ENCODE measurements at regions not wholly inside any gene's neighbourhood (a gene's known extent, or its start where the extent isn't known, plus 50 kb on each side); places are given as distances from the start of the nearest gene placed in this dataset.
"Not testable (repeated sequence)": the region's sequence is repeated elsewhere in the genome, so short reads cannot be mapped to it uniquely, and the experiment has no call there.

DNA sequence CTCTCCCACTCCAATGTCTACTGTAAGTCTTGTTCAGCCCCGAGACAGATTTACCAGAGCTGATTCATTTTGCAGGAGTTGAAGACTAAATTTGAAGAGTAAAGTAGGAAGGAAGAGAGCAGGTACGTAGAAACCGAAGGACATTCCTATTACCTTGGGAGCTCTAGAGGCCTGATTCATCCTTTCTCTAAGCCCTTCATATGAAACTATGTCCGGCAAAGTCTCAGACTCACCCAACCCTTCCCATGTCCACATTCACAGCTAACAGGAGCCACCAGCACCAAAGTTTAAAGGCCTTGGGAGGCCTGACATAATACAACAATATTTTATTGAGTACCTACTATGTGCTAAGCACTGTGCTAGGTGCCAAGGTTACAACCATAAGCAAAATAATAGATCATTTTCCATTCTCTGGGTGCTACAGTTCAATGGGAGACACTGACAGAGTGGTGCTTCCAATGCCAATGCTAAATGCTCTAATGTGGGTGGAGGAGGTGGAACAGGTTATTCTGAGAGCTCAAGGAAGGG lies 86.6 kb downstream of the PHLDA1 start:
- in situ Hi-C loops (cut with HindIII; ENCODE audit: low sequenced_read_pairs), result no loop called here
- DNase-seq (ENCODE audit: low spot score), result no peak

DNA sequence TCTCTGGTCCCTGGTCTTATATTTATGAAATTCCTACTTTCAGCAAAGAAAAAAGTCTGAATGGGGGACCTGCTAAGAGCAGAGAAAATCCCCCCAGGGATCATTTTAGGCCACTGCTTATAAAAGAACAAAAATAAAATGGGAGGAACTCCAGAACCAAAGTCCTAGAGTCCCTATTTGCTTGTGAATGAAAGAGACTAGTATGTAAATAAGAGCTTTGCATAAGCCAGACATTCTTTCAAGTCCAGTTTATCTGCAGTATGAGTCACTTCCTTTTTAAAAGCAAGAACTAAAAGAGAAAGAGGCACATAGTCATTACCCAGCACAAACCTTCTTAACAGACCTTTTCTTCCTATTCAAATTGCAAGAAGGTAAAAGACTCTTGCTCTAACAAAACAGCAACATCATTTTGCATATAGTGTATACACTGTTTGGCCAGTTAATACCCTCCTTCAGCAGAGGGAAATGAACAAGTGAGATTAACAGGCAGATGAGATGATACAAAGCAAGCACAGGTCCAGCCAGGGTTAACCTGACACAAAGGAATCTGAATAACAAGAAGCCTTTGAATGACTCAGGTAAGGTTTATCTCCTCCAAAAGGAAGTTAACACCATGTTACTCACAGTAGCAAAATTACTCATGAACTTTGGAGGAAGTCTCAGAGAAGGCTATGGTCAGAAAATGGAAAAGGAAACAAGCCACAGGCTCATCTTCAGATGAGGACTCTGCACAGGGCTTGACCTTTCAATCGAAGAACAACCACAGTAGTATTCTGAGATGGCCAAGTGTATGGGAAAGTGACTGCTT lies 87.3 kb downstream of the PHLDA1 start:
- no peak for DNase-seq (ENCODE audit: low spot score)
- in situ Hi-C loops (cut with HindIII; ENCODE audit: low sequenced_read_pairs), result no loop called here

DNA sequence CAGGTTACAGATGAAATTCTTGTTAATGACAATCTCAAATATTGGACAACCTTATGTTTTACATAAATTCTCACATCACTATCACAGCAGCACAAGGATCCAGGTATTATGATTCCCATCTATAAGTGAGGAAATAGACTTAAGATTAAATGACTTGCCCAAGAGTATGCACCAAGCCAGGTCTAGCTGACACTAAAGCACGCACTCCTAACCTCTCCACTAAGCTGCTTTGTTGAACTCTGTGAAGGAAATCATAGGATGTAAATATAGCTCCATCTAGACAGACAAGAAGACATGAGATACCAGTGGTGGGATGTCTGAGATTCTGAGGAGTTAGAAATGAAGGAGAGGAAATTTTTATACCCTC lies 87.9 kb downstream of the PHLDA1 start:
- in situ Hi-C loops (cut with HindIII; ENCODE audit: low sequenced_read_pairs), result no loop called here
- DNase-seq (ENCODE audit: low spot score), result no peak

DNA sequence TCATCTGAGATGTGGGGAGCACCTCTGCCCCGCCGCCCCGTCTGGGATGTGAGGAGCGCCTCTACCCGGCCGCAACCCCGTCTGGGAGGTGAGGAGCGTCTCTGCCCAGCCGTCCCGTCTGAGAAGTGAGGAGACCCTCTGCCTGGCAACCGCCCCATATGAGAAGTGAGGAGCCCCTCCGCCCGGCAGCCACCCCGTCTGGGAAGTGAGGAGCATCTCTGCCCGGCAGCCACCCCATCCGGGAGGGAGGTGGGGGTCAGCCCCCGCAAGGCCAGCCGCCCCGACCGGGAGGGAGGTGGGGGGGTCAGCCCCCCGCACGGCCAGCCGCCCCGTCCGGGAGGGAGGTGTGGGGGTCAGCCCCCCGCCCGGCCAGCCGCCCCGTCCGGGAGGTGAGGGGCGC lies 89.9 kb downstream of the PHLDA1 start:
- in situ Hi-C loops (cut with HindIII; ENCODE audit: low sequenced_read_pairs); DNase-seq (ENCODE audit: low spot score): not testable (repeated sequence)

DNA sequence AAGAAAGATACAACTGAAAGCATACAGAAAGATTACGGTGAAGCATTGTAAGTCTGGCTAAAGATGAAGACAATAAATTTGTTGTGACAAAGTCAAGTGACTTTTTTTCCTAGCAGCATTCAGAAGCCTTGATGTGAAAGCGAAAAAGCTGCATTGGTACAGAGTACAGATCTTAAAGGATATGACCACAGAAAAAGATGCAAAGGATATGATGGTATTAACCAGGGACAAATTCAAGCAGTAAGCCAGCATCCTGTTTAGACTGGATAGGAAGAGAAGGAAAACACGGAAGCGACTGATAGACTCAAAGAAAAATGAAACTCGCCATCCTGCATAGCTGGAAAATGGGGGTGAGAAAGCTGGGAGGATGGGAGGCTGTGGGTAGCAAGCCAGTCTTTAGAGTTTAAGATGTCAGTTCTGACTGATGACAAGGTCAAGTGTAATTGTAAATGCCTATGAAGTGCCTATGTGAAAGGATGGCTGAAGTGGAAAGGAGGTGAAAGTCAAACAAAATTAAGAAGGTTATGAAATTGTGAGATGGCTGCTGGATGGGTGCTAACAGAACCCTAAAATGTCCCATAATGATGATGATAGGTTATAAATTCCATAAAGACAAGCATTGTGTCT lies 92.4 kb downstream of the PHLDA1 start:
- in situ Hi-C loops (cut with HindIII; ENCODE audit: low sequenced_read_pairs), result no loop called here

DNA sequence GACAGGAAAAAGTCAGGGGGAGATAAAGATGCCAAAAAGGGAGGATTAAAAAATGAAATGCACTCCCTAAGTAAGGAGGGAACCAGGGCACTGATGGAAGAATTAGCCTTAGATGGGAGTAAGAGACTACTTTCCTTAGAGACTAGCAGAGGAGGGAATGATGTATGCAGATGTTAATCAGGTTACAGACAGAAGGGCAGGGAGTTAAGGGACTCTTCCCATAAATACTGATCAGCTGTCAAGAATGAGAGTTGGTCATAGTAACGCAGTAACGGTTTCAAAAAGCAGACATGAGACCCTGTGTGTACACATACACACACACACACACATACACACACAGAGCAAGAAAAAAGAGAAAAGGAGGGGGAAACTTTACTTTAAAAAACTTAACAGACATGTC lies 93.4 kb downstream of the PHLDA1 start:
- DNase-seq (ENCODE audit: low spot score), result no peak
- in situ Hi-C loops (cut with HindIII; ENCODE audit: low sequenced_read_pairs), result no loop called here

More for the DNA sequence above, 92.4 kb downstream of the PHLDA1 start:
- DNase-seq (ENCODE audit: low spot score), result no peak

DNA sequence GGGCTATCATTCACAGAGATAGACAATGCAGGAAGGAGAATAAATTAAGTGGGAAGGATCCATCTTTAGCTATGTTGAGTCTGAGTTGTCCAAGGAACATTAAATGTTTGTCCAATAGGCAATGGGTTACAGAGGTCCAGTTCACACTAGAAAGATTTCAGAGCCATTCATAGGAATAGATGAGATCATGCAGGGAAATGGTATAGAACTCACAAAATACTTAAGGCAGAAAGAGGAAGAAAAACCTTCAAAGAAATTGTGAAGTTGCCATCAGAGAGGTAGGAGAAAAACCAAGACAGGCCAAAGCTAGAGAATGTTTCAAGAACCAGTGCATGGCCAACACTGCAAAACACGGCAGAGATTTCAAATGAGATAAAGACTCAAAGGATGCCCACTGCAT lies 94.1 kb downstream of the PHLDA1 start:
- DNase-seq (ENCODE audit: low spot score), result no peak
- in situ Hi-C loops (cut with HindIII; ENCODE audit: low sequenced_read_pairs), result no loop called here

DNA sequence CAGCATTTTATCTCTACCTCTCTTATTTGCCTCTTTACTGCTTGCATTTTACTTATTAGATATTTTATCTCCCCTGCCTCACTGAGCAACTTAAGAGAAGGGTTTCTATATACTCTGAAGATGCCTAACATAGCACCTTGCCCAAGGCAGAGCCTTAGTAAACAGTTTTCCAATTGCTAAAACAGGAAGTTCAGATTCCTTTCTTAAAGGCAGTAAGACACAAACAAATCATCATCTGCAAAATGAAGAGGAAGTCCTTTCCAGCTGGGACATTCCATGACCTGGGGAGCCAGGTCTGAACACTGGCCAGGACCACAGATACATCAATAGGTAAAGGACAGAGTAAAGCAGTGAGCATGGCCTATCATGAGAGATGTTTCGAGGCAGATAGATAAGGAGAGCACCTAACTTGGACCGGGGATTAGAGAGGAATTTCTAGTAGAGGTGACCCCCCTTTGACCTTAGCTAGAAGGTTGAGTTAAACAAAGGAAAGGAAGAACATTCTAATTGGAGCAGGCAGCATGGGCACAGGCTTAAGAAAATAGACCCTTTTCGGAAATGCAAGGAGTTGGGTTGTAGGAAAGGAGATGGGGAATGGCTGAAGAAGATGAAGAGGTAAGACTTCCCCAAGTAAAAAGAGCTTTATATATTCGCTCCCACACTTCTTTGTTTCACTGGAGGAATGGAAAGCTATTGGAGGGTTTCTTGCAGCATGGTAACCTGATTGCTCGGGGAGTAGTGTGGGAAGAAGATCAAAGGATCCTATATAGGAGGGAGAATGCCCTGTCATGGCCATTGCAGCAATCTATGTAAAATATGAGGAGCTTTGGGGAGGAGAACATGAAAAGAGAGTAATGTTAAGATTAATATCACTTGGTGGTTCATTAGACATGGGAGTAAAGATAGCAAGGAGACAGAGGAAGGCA lies 94.8 kb downstream of the PHLDA1 start:
- no peak for DNase-seq (ENCODE audit: low spot score)
- in situ Hi-C loops (cut with HindIII; ENCODE audit: low sequenced_read_pairs), result no loop called here

DNA sequence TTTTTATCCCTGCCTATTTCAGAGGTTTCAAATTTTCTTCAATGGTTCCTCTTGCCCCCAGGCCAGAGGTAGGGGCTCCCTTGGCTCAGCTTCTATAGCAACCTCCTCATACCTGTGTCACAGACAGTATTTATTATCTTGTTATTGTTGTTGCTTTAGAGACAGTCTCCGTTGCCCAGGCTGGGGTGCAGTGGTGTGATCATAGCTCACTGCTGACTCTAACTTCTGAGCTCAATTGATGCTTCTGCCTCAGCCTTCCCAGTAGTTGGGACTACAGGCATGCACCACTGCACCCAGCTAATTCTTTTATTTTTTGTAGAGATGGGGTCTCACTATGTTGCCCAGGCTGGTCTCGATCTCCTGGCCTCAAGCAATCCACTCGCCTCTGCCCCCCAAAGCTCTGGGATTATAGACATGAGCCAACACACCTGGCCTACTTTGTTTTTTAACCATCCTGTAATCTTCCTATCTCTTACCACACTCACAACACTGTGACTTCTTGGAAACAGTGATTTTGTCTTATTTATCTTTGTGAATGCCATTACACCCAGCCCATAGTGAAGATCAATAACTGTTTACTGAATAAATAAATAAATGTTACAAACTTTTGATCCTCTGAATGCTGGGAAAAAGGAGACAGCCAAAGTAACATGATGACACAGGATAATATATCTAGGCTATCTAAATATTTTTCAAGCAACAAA lies 95.9 kb downstream of the PHLDA1 start:
- in situ Hi-C loops (cut with HindIII; ENCODE audit: low sequenced_read_pairs), result no loop called here
- DNase-seq (ENCODE audit: low spot score), result no peak

DNA sequence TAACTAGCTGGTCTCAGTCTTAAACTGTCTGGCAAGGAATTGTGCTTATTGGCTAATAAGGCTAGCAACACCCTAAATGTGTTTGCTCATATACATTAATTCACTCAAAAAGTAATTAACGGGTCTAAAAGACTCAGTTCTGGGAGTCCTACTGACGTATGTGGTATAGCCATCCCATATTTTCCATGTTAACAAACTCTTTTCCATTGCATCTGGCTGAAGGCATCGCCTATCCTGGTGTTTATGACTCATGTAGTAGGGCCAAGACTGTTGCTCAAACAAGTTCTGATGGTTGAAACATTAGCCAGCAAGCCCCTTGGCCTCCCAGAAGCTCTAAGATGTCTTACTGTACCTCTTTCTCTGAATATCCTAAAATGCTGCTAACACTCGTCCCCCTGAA lies 98.5 kb downstream of the PHLDA1 start:
- DNase-seq (ENCODE audit: low spot score), result no peak
- in situ Hi-C loops (cut with HindIII; ENCODE audit: low sequenced_read_pairs), result no loop called here

DNA sequence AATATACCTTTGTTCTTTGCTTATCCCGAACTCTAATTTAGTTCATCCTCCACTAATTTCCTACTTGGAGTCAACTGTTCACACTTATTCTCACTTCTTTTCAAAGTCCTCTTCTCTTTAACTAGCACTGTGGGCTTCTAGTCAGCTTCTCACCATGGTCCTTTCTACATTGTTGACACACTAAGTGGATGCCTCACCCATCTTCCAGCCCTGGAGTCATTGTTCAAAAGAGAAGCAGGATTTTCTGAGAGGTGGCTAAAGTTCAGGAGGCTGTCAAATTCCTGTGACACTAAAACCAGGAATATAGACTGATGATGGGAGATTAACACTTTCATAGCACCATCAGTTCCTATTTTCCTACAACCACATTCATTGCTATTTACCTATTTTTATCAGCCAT lies 99.3 kb downstream of the PHLDA1 start:
- in situ Hi-C loops (cut with HindIII; ENCODE audit: low sequenced_read_pairs), result no loop called here
- DNase-seq (ENCODE audit: low spot score), result no peak

DNA sequence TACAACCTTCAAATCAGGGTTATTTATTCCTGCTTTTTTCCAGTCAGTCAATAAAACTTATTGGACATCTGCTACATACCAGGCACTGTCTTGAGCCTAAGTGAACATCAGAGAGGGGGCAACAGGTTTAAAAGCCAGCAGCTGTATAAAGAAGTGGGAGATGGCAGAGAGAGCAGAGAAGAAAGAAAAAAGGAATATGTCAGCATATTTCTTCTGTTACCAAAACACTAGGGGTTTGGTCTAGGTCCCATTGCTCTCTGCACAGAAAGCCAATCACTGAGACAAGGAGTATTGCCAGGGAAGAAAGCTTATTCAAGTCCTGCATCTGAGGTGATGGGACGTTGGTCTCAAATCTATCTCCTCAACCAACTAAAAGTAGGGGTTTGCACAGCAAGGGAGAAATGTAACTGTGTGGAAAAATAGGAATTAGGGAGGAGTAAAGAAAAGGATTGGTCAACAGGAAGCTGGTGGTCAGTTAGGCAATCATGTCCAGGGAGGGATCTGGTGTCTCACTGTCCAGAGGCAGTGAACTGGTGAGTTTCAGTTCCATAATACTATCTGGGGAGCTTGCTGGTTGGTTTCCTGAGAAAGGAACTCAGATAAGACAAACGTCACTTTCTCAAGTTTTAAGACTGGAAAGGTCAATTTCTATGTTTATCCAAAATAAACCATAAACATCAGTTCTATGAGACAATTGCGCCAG lies 107.5 kb downstream of the PHLDA1 start:
- in situ Hi-C loops (cut with HindIII; ENCODE audit: low sequenced_read_pairs), result no loop called here
- DNase-seq (ENCODE audit: low spot score), result no peak

DNA sequence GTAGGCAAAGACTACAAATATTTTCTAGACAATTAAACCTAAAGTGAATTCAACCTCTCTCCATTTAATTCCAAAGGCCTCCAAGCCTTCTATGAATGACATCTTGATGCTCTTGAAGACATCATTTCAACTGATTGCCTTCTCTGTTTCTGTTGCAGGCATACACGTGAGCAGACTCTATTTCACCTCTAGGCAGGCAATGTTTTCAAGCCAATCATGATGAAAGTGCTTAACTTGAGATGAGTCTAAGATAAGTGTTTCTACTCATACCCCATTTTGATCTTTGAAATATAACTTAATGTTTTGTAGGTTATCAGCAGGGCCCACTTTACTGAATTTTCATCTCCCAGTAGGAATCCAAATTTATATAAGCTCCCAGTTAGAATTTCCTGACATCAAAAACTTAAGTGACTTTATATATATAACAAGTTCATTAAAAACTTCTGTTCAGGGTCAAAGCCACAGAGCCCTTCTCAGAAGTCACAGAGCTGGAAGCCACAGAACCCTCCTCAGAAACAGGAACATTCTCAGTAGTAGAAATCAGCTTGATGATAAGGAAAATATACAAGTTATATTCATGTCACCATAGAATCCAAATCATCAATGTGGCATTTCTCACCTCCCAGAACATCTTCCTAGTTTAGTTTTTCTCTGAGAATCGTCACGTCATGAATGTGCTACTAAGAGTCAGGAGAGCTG lies 108.5 kb downstream of the PHLDA1 start:
- in situ Hi-C loops (cut with HindIII; ENCODE audit: low sequenced_read_pairs), result no loop called here
- no peak for DNase-seq (ENCODE audit: low spot score)

DNA sequence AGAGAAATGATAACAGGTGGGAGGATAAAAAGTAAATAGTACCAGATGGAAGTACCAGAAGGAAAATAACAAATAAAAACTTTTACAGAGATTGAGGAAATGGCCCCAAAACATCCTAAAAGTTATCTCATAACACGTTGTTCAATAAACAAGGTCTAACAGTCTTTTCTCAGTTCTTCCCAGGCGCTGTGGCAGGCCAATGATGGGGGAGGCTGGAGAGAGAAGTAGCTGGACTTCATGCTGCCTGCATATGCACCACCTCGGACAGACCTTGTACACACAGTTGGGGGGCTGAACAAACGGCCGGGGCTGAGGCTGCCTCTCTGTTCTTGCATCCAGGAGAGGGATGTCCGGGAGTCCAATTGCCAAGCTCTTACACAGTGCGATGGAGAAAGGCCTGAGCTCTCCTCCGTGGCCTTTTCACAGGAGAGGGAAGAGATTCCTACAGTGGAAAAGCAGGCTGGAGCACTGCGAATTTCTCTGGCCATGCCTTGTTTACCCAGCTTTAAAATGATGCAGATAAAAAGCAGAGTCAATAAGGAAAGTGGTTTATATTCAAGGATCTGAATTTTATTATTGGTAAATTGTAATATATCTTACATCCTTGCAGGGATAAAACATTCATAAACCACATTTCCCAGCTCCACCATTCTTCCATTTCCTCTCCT lies 109.8 kb downstream of the PHLDA1 start:
- no peak for DNase-seq (ENCODE audit: low spot score)
- in situ Hi-C loops (cut with HindIII; ENCODE audit: low sequenced_read_pairs), result no loop called here

DNA sequence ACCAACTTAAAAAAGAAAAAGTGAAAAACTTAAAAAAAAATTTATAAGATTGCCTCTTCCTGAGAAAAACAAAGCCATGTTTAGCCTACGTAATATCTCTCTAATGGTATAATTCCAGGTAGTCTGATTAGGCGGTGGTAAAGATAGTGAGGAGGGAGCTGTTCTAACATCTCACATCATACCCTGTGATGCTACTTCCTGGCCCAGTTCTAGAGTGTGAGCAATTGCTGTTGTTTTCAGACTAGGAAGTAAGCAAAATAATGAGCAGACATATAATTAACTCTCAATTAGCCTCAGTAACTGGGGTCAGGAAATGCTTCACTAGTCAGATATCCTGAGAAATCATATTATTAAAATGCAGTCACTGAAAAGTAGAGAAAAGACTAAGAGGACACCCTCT lies 113.9 kb downstream of the PHLDA1 start:
- in situ Hi-C loops (cut with HindIII; ENCODE audit: low sequenced_read_pairs), result no loop called here
- DNase-seq (ENCODE audit: low spot score), result no peak

DNA sequence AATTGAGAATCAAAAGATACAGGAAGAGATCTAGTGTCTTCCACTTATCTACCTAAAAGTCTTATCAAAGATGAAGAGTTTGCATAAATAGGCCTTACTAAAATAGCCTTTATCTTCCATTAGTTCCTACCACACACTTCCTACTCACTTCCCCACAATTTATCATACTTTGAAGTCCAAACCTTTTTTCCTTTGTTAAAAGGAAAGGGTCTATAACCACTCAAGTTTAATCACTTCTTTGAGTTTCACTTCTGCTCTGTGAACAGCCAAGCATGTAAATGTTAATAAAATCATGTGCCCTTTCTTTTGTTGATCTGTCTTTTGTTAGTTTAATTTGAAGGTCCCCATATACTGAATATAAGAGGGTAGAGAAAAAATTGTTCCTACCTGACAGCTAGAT lies 114.5 kb downstream of the PHLDA1 start:
- no peak for DNase-seq (ENCODE audit: low spot score)

DNA sequence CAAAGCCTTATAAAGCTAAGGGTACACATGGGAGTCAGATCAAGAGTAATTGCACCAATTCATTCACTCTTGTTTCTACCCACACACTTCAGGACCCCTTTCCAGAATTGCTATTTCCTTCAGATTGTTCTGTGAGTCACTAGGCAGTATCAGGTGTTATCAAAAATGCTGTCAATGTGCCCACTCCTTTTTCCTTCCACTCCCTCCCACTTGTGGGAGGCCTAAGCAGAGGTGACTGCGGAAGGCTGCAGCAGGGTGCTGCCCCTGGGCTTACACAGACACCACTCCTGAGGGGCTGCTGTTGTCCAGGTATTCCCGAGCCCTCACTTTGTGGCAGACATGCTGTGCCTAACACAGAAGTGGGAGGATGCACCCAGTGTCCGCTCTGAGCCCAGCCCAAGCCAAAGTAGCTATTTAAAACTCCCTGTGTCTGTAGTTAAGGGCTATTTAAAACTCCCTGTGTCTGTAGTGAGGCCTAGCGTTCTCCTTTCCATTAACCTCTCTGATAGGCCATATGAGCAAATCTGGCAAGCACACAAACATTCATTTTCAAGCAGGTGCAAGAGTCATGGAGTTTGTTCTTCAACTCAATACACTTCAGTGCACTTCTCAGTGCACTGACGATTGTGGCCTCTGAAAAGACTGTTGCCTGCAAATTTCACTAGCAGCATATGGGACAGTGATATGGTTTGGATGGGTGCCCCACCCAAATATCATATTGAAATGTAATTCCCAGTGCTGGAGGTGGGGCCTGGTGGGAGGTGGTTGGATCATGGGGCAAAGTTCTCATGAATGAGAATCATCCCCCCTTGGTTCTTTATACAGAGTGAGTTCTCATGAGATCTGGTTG lies 117.8 kb downstream of the PHLDA1 start:
- in situ Hi-C loops (cut with HindIII; ENCODE audit: low sequenced_read_pairs), result no loop called here
- no peak for DNase-seq (ENCODE audit: low spot score)

More for the DNA sequence above, 114.5 kb downstream of the PHLDA1 start:
- in situ Hi-C loops (cut with HindIII; ENCODE audit: low sequenced_read_pairs), result no loop called here
